Stimulated activated naive CD8-positive, alpha-beta T cell treated with anti-CD3 and anti-CD28 coated beads, Interleukin-15, amount 100 ng/mL, for 72 hours (primary cell): ENCODE measurements at regions not wholly inside any gene's neighbourhood (a gene's known extent, or its start where the extent isn't known, plus 50 kb on each side); places are given as distances from the start of the nearest gene placed in this dataset.
"Not testable (repeated sequence)": the region's sequence is repeated elsewhere in the genome, so short reads cannot be mapped to it uniquely, and the experiment has no call there.

Source experiments
- ATAC-seq: fragments of 150-1000 bp; cut with Tn5 transposase; 2 replicates; pipeline ENCODE4 v1.10.0; 2021; ENCODE audit warnings: mild to moderate bottlenecking, moderate library complexity
- DNase-seq, 2 donors: peaks; one replicate each; pipeline ENCODE4 v3.0.0; 2021 to 2022
- H3K27ac Mint-ChIP-seq, 2 donors: one replicate each; pipeline ENCODE4 v1.8.0; 2022; ENCODE audit warnings: mild to moderate bottlenecking in 2 of 2, mixed read lengths in 2 of 2, moderate library complexity in 2 of 2
- H3K27me3 Mint-ChIP-seq: one replicate; pipeline ENCODE4 v1.8.0; 2022; ENCODE audit warnings: mixed read lengths
- H3K4me1 Mint-ChIP-seq: one replicate; pipeline ENCODE4 v1.8.0; 2022; ENCODE audit warnings: mild to moderate bottlenecking, mixed read lengths
- H3K4me3 Mint-ChIP-seq, 2 donors: one replicate each; pipeline ENCODE4 v1.8.0; 2022; ENCODE audit warnings: mild to moderate bottlenecking in 2 of 2, mixed read lengths in 2 of 2, moderate library complexity in 1 of 2
- H3K9me3 Mint-ChIP-seq, 2 donors: one replicate each; pipeline ENCODE4 v1.8.0; 2022; ENCODE audit warnings: mixed read lengths in 2 of 2

- DNase-seq = no peak
- Mint-ChIP-seq H3K4me3 (no peak overlapping the region), H3K27ac (no peak overlapping the region), H3K27me3 (peaks cover 11% of the 10 kb centered on the region), H3K9me3 (no peaks in the 10 kb centered on the region), H3K4me1 (no peaks in the 10 kb centered on the region)
- no peak for ATAC-seq
Measured at GRCh38 chr3:118793176-118793575, 241.5 kb downstream of the IGSF11 start.

- no peaks in the 10 kb centered on the region for H3K4me1 Mint-ChIP-seq
- H3K27me3 Mint-ChIP-seq = no peaks in the 10 kb centered on the region
- no peak overlapping the region for H3K4me3 Mint-ChIP-seq
- no peak overlapping the region for H3K27ac Mint-ChIP-seq
- DNase-seq (no peak), ATAC-seq (no peak)
- H3K9me3 Mint-ChIP-seq = no peaks in the 10 kb centered on the region
Measured at GRCh38 chr3:118799303-118799702, 235.3 kb downstream of the IGSF11 start.

GRCh38 chr3:118801899-118802298 lies 232.7 kb downstream of the IGSF11 start:
- H3K9me3 Mint-ChIP-seq = peaks cover 0 to 2% of the 10 kb centered on the region in 2 donors
- no peaks in the 10 kb centered on the region for H3K4me1 Mint-ChIP-seq
- no peaks in the 10 kb centered on the region for H3K27me3 Mint-ChIP-seq
- DNase-seq (no peak), ATAC-seq (no peak)
- H3K27ac Mint-ChIP-seq = no peak overlapping the region
- no peak overlapping the region for H3K4me3 Mint-ChIP-seq

- Mint-ChIP-seq H3K27ac (no peak overlapping the region), H3K27me3 (no peaks in the 10 kb centered on the region), H3K9me3 (peaks cover 0 to 5% of the 10 kb centered on the region in 2 donors), H3K4me3 (no peak overlapping the region), H3K4me1 (no peaks in the 10 kb centered on the region)
- ATAC-seq (peak; percentile 31), DNase-seq (no peak)
Measured at GRCh38 chr3:118802325-118803095, 232.1 kb downstream of the IGSF11 start.

- Mint-ChIP-seq H3K4me1 (no peaks in the 10 kb centered on the region), H3K9me3 (peaks cover 0 to 5% of the 10 kb centered on the region in 2 donors), H3K4me3 (no peak overlapping the region), H3K27ac (no peak overlapping the region), H3K27me3 (no peaks in the 10 kb centered on the region)
- ATAC-seq = peak; percentile 23
- DNase-seq = no peak
Measured at GRCh38 chr3:118803096-118803476, 231.6 kb downstream of the IGSF11 start.

GRCh38 chr3:118805007-118805406 lies 229.6 kb downstream of the IGSF11 start:
- Mint-ChIP-seq H3K4me3 (no peak overlapping the region), H3K27ac (no peak overlapping the region)

GRCh38 chr3:118806423-118806822 lies 228.2 kb downstream of the IGSF11 start:
- no peak for DNase-seq
- Mint-ChIP-seq H3K27ac (no peak overlapping the region), H3K27me3 (no peaks in the 10 kb centered on the region), H3K4me1 (no peaks in the 10 kb centered on the region), H3K9me3 (peaks cover 0 to 5% of the 10 kb centered on the region in 2 donors), H3K4me3 (no peak overlapping the region)
- ATAC-seq = no peak

More at GRCh38 chr3:118805007-118805406, 229.6 kb downstream of the IGSF11 start:
- no peaks in the 10 kb centered on the region for H3K27me3 Mint-ChIP-seq
- ATAC-seq (no peak), DNase-seq (no peak)
- H3K4me1 Mint-ChIP-seq = no peaks in the 10 kb centered on the region
- peaks cover 0 to 5% of the 10 kb centered on the region in 2 donors for H3K9me3 Mint-ChIP-seq

- not testable (repeated sequence) for H3K9me3 Mint-ChIP-seq, ATAC-seq, H3K27me3 Mint-ChIP-seq, H3K4me3 Mint-ChIP-seq, DNase-seq, H3K4me1 Mint-ChIP-seq, H3K27ac Mint-ChIP-seq
Measured at GRCh38 chr3:118807349-118807748, 227.3 kb downstream of the IGSF11 start.

- Mint-ChIP-seq H3K4me1 (no peaks in the 10 kb centered on the region), H3K27me3 (no peaks in the 10 kb centered on the region), H3K4me3 (no peak overlapping the region), H3K27ac (no peak overlapping the region), H3K9me3 (peaks cover 0 to 5% of the 10 kb centered on the region in 2 donors)
- DNase-seq (no peak), ATAC-seq (no peak)
Measured at GRCh38 chr3:118808723-118809122, 225.9 kb downstream of the IGSF11 start.

GRCh38 chr3:118809696-118810498 lies 224.7 kb downstream of the IGSF11 start:
- ATAC-seq = peak; percentile 64
- peaks cover 0 to 5% of the 10 kb centered on the region in 2 donors for H3K9me3 Mint-ChIP-seq
- DNase-seq = no peak
- H3K27ac Mint-ChIP-seq = no peak overlapping the region
- no peaks in the 10 kb centered on the region for H3K27me3 Mint-ChIP-seq
- H3K4me3 Mint-ChIP-seq = no peak overlapping the region
- no peaks in the 10 kb centered on the region for H3K4me1 Mint-ChIP-seq

GRCh38 chr3:118810499-118811035 lies 224.1 kb downstream of the IGSF11 start:
- H3K4me3 Mint-ChIP-seq = no peak overlapping the region
- no peaks in the 10 kb centered on the region for H3K27me3 Mint-ChIP-seq
- H3K9me3 Mint-ChIP-seq = peaks cover 0 to 5% of the 10 kb centered on the region in 2 donors
- DNase-seq (no peak), ATAC-seq (no peak)
- no peak overlapping the region for H3K27ac Mint-ChIP-seq
- no peaks in the 10 kb centered on the region for H3K4me1 Mint-ChIP-seq

- DNase-seq = no peak
- Mint-ChIP-seq H3K4me3 (no peak overlapping the region), H3K27ac (no peak overlapping the region), H3K9me3 (peaks cover 0 to 5% of the 10 kb centered on the region in 2 donors), H3K27me3 (peaks cover 7% of the 10 kb centered on the region), H3K4me1 (no peaks in the 10 kb centered on the region)
- no peak for ATAC-seq
Measured at GRCh38 chr3:118811236-118811732, 223.4 kb downstream of the IGSF11 start.

GRCh38 chr3:118813472-118813871 lies 221.2 kb downstream of the IGSF11 start:
- ATAC-seq = no peak
- Mint-ChIP-seq H3K4me3 (no peak overlapping the region), H3K27me3 (peaks cover 8% of the 10 kb centered on the region), H3K9me3 (no peaks in the 10 kb centered on the region), H3K4me1 (no peaks in the 10 kb centered on the region), H3K27ac (no peak overlapping the region)
- DNase-seq = no peak

- Mint-ChIP-seq H3K27ac (no peak overlapping the region), H3K27me3 (peaks cover 8% of the 10 kb centered on the region), H3K4me1 (no peaks in the 10 kb centered on the region), H3K9me3 (no peaks in the 10 kb centered on the region), H3K4me3 (no peak overlapping the region)
- peak; percentile 28 to 35 for DNase-seq
- peak; percentile 82 for ATAC-seq
Measured at GRCh38 chr3:118817748-118818165, 216.9 kb downstream of the IGSF11 start.

GRCh38 chr3:118818386-118818785 lies 216.3 kb downstream of the IGSF11 start:
- H3K9me3 Mint-ChIP-seq = no peaks in the 10 kb centered on the region
- ATAC-seq = no peak
- H3K4me3 Mint-ChIP-seq = no peak overlapping the region

GRCh38 chr3:118823626-118824025 lies 211.0 kb downstream of the IGSF11 start:
- ATAC-seq (no peak), DNase-seq (no peak)
- no peak overlapping the region for H3K27ac Mint-ChIP-seq
- H3K4me1 Mint-ChIP-seq = no peaks in the 10 kb centered on the region
- no peaks in the 10 kb centered on the region for H3K27me3 Mint-ChIP-seq
- H3K9me3 Mint-ChIP-seq = no peaks in the 10 kb centered on the region
- no peak overlapping the region for H3K4me3 Mint-ChIP-seq

More at GRCh38 chr3:118818386-118818785, 216.3 kb downstream of the IGSF11 start:
- Mint-ChIP-seq H3K27ac (no peak overlapping the region), H3K27me3 (peaks cover 8% of the 10 kb centered on the region), H3K4me1 (no peaks in the 10 kb centered on the region)
- no peak for DNase-seq
